ENCODE measurements at regions not wholly inside any gene's neighbourhood (a gene's known extent, or its start where the extent isn't known, plus 50 kb on each side); places are given as distances from the start of the nearest gene placed in this dataset.
"Not testable (repeated sequence)": the region's sequence is repeated elsewhere in the genome, so short reads cannot be mapped to it uniquely, and the experiment has no call there.

DNA sequence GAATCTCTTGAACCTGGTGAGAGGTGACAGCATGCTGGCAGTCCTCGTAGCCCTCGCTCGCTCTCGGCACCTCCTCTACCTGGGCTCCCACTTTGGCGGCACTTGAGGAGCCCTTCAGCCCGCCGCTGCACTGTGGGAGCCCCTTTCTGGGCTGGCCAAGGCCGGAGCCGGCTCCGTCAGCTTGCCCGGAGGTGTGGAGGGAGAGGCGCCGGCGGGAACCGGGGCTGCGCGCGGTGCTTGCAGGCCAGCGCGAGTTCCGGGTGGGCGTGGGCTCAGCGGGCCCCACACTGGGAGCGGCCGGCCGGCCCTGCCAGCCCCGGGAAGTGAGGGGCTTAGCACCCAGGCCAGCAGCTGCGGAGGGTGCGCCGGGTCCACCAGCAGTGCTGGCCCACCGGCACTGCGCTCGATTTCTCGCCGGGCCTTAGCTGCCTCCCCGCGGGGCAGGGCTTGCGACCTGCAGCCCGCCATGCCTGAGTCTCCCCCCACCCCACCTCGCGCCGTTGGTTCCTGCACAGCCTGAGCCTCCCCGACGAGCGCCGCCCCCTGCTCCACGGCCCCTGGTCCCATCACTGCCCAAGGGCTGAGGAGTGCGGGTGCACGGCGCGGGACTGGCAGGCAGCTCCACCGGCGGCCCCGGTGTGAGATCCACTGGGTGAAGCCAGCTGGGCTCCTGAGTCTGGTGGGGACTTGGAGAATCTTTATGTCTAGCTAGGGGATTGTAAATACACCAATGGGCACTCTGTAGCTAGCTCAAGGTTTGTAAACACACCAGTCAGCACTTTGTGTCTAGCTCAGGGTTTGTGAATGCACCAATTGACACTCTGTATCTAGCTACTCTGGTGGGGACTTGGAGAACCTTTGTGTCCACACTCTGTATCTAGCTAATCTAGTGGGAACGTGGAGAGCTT is 328.3 kb upstream of the KLF4 start:
- TF ChIP-seq, protein P1, sequence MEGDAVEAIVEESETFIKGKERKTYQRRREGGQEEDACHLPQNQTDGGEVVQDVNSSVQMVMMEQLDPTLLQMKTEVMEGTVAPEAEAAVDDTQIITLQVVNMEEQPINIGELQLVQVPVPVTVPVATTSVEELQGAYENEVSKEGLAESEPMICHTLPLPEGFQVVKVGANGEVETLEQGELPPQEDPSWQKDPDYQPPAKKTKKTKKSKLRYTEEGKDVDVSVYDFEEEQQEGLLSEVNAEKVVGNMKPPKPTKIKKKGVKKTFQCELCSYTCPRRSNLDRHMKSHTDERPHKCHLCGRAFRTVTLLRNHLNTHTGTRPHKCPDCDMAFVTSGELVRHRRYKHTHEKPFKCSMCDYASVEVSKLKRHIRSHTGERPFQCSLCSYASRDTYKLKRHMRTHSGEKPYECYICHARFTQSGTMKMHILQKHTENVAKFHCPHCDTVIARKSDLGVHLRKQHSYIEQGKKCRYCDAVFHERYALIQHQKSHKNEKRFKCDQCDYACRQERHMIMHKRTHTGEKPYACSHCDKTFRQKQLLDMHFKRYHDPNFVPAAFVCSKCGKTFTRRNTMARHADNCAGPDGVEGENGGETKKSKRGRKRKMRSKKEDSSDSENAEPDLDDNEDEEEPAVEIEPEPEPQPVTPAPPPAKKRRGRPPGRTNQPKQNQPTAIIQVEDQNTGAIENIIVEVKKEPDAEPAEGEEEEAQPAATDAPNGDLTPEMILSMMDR (conservative IDR thresholded peaks at IDR 0.05; ENCODE audit: low read depth, low read length) = not testable (repeated sequence)
- not testable (repeated sequence) for TF ChIP-seq EZH2 (IDR thresholded peaks at IDR 0.05; ENCODE audit: low read length, unreplicated experiment); EZH2phosphoT487 (IDR thresholded peaks at IDR 0.05; ENCODE audit: borderline replicate concordance, low read length)
